Pancreas (tissue), 10 donors: ENCODE measurements at regions not wholly inside any gene's neighbourhood (a gene's known extent, or its start where the extent isn't known, plus 50 kb on each side); places are given as distances from the start of the nearest gene placed in this dataset.

Experiments
- ATAC-seq, 4 donors: fragments of 200-7000 bp; cut with Tn5 transposase; one replicate each; pipeline versions ENCODE4 v1.8.0 to v1.9.1; 2020; ENCODE audit warnings: mild to moderate bottlenecking in 4 of 4, moderate library complexity in 4 of 4
- DNase-seq, 6 donors: peaks; one replicate each; pipeline ENCODE4 v3.0.0-alpha.2; 2020
- FAIRE-seq: peaks from 2 replicates; lab custom pipeline; 2012; peaks lifted over from hg19 to GRCh38; lab: Jason Lieb, UNC
- H3K27ac ChIP-seq, 4 donors: fragments of 200-600 bp; sonication (generic); 1 replicate in 3 of 4; 2 replicates in 1 of 4; pipeline versions ENCODE4 v1.5.0 to v1.8.0; 2020
- H3K27me3 ChIP-seq, 4 donors: fragments of 200-600 bp; one replicate each; pipeline ENCODE4 v1.8.0; 2021
- H3K36me3 ChIP-seq, 3 donors: fragments of 200-600 bp; sonication (generic) in 1 of 3; one replicate each; pipeline versions ENCODE4 v1.5.0 to v1.8.0; 2020 to 2021
- H3K4me1 ChIP-seq, 3 donors: fragments of 200-600 bp; one replicate each; pipeline ENCODE4 v1.8.0; 2021
- H3K4me3 ChIP-seq, 4 donors: fragments of 200-600 bp; sonication (generic) in 2 of 4; one replicate each; pipeline versions ENCODE4 v1.5.0 to v1.8.0; 2020 to 2021
- H3K9me3 ChIP-seq, 4 donors: fragments of 200-600 bp; one replicate each; pipeline ENCODE4 v1.8.0; 2021
- WGBS, 2 donors: extraction: QIAGEN DNeasy Blood & Tissue Kit; methylation state at CpG; one replicate each; pipeline ENCODE4 v1.1.7; 2013; 5-methylcytosine and 5-hydroxymethylcytosine counted together
- intact Hi-C, 3 donors: fragments of 100-400 bp; cut with DNase I; formaldehyde crosslinking; loops; one replicate each; pipeline versions ENCODE4 v1.11.1 to v1.14.2; 2022
- TF ChIP-seq, protein P1 (sequence below), 4 donors: fragments of 200-600 bp; sonication (generic) in 3 of 4; IDR thresholded peaks; one replicate each; pipeline versions ENCODE4 v1.5.0 to v1.8.0; 2021; ENCODE audit warnings: antibody characterized with exemption in 4 of 4
- donor health status: healthy with polysubstance abuse.
- donor health status: DM: no; HTN: no; CAD: no; lungs with moderate emphysema.
- donor health status: DM: no; HTN: no; CAD: no.
- donor health status: control.
- donor health status: control.
- donor health status: Bipolar disorder and iron deficiency.
- donor health status: DM: yes; HTN: yes; CAD: no.
- donor health status: DM: no; HTN: no; CAD: no.
- donor health status: DM: no; HTN: no; CAD: no.
- donor health status: DM: yes; HTN: yes; CAD: no.

DNA sequence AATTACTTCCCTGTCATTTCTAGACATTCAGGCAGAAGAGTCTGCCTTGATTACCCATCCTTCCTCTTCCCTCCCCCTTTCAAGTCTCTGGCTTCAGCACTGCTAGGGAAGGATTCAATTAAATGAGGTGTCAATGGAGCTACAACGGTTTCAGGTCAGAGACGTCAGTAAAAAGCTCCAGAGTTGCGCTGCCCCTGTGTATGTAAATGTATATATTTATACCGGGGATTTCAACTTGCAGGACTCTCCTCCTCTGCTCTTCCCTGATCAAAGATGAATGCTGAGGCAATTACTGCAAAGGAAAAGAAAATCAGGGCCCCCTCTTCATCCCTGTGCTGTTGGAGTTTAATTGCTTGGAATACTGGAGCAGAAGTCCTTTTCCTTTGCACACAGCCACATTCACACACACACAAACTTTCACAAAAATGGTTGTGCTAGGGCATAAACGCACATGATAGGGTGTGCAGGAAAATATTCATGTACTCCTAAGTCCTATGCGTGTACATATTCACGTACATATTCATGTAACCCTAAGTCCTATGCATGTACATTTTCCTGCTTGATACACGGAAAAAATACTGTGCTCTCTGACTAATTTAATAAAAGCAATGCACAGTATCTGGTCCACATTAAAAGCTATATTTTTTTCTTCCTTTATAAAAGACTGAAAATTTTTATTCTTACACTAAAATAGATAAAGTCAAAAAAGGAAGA, 129.7 kb upstream of the PMFBP1 start:
- ATAC-seq (no peak), DNase-seq (no peak), FAIRE-seq (no peak)
- H3K4me1 ChIP-seq, result no peaks in the 10 kb centered on the region
- no peaks in the 10 kb centered on the region for H3K9me3 ChIP-seq
- H3K36me3 ChIP-seq, result no peaks in the 10 kb centered on the region
- H3K4me3 ChIP-seq, result no peak overlapping the region
- no peak overlapping the region for H3K27ac ChIP-seq
- TF ChIP-seq, protein P1, sequence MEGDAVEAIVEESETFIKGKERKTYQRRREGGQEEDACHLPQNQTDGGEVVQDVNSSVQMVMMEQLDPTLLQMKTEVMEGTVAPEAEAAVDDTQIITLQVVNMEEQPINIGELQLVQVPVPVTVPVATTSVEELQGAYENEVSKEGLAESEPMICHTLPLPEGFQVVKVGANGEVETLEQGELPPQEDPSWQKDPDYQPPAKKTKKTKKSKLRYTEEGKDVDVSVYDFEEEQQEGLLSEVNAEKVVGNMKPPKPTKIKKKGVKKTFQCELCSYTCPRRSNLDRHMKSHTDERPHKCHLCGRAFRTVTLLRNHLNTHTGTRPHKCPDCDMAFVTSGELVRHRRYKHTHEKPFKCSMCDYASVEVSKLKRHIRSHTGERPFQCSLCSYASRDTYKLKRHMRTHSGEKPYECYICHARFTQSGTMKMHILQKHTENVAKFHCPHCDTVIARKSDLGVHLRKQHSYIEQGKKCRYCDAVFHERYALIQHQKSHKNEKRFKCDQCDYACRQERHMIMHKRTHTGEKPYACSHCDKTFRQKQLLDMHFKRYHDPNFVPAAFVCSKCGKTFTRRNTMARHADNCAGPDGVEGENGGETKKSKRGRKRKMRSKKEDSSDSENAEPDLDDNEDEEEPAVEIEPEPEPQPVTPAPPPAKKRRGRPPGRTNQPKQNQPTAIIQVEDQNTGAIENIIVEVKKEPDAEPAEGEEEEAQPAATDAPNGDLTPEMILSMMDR (IDR thresholded peaks at IDR 0.05), result no peak
- no peaks in the 10 kb centered on the region for H3K27me3 ChIP-seq
- intact Hi-C loops, result no loop called here
- 71 to 82% methylated on average over 8 of the region's 8 CpGs for WGBS, 2 donors

DNA sequence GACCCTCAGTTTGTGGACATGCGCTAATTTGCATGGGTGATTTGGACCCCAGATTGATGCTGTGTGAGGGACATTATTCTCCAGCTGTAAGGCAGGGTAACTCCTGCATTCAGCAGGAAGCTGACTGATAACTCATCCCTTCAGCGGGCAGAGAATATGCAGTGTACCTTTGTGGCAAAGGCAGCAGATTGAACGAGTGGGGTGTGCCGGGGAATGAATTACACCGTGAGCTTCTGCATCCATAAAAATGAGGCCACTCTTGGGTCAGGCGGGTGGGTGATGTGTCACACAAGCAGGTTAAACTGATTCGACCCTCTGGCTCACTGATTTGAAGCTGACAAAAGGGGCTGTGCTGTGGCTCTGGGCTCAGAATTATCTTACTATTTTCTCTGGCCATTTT, 128.9 kb upstream of the PMFBP1 start:
- DNase-seq, result no peak
- Histone ChIP-seq H3K4me1 (no peaks in the 10 kb centered on the region), H3K9me3 (no peaks in the 10 kb centered on the region), H3K36me3 (no peaks in the 10 kb centered on the region), H3K4me3 (no peak overlapping the region), H3K27ac (no peak overlapping the region), H3K27me3 (no peaks in the 10 kb centered on the region)
- TF ChIP-seq, protein P1 (IDR thresholded peaks at IDR 0.05), result no peak
- no peak for ATAC-seq
- FAIRE-seq, result no peak
- 71 to 79% methylated on average over 7 of the region's 7 CpGs for WGBS, 2 donors
- intact Hi-C loops, result no loop called here

DNA sequence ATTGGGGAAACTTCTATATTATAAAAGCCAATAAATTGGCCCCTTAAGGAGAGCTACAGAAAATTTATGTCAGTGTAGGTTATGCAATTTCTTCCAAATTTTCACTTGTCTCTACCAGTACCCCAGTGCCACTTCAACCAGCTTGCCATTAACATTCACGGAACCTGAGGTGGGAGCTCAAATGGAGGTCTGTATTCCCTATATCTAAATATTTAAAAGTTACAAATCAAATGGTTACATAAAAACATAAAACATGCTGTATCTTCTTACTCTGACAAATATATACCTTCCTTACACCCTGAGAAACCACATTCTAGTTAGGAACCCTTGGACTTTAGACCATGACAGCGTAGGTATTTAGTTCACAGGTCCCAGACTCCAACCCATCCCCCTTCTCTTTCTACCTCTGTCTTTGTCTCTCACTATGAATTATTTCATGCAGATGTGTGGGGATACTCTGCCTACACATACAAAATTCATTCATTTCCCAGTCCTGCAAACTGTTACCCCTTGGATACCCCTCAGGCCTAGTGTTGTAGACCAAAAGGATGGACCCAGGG, 127.8 kb upstream of the PMFBP1 start:
- no peak for ATAC-seq
- 94 to 95% methylated on average over 2 of the region's 2 CpGs for WGBS, 2 donors
- DNase-seq, result no peak

DNA sequence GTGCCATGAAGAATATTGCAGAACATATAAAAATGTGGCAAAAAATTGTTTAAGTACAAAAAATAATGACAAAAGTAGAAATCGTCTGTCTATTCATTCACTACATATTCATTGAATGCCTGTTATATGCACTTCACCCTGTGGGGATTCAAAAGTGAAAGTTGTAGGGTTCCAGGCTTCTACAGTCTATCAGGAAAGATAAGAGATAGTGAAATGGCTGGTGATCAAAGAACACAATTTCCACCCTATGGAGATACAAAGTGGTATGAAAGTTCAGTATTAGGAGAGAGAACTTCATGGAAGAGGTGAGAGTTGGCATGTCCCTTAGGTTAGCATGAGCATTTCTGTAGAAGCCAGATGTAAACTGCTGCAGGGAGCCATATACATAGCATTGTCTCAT, 127.0 kb upstream of the PMFBP1 start:
- Histone ChIP-seq H3K27me3 (no peaks in the 10 kb centered on the region), H3K36me3 (no peaks in the 10 kb centered on the region), H3K4me1 (no peaks in the 10 kb centered on the region), H3K9me3 (no peaks in the 10 kb centered on the region), H3K27ac (no peak overlapping the region), H3K4me3 (no peak overlapping the region)
- intact Hi-C loops, result no loop called here
- DNase-seq (no peak), ATAC-seq (peak in 1 of 4 donors; percentile 47), FAIRE-seq (no peak)
- TF ChIP-seq, protein P1 (IDR thresholded peaks at IDR 0.05), result no peak
- WGBS, 2 donors, result 43 to 47% methylated on average over 1 of the region's 1 CpG

More for the DNA sequence above, 127.8 kb upstream of the PMFBP1 start:
- FAIRE-seq, result no peak
- H3K27ac ChIP-seq, result no peak overlapping the region
- TF ChIP-seq, protein P1 (IDR thresholded peaks at IDR 0.05), result no peak
- H3K27me3 ChIP-seq, result no peaks in the 10 kb centered on the region
- no peaks in the 10 kb centered on the region for H3K36me3 ChIP-seq
- no peak overlapping the region for H3K4me3 ChIP-seq
- no peaks in the 10 kb centered on the region for H3K4me1 ChIP-seq
- H3K9me3 ChIP-seq, result no peaks in the 10 kb centered on the region
- intact Hi-C loops, result no loop called here

DNA sequence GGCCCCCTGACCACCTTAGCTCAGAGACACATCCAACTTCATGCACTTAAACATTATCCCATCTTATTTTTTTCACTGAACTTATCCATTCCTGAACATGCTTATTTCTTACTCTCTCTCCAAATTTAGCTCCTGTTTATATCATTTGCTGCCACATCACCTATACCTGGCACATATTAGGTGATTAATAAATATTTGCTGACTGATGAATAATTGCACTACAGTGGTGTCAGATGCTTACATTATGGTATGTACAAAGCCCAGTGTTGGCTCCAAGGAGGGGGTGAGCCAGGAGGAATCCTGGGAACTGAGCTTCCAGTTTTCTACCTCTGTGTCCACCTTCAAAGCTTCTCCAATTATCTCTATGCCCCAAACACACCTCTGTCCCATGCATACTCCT, 124.0 kb upstream of the PMFBP1 start:
- H3K4me1 ChIP-seq, result no peaks in the 10 kb centered on the region
- no peaks in the 10 kb centered on the region for H3K36me3 ChIP-seq
- no peak for FAIRE-seq
- no peaks in the 10 kb centered on the region for H3K9me3 ChIP-seq
- no peak for ATAC-seq
- no peak overlapping the region for H3K4me3 ChIP-seq
- TF ChIP-seq, protein P1 (IDR thresholded peaks at IDR 0.05), result no peak
- intact Hi-C loops, result no loop called here
- H3K27me3 ChIP-seq, result no peaks in the 10 kb centered on the region
- DNase-seq, result no peak
- H3K27ac ChIP-seq, result no peak overlapping the region
